C4-2B (cell line): ENCODE measurements at regions not wholly inside any gene's neighbourhood (a gene's known extent, or its start where the extent isn't known, plus 50 kb on each side); places are given as distances from the start of the nearest gene placed in this dataset.

Experiments used
- H3K27ac ChIP-seq: fragments of 450-650 bp; 2 replicates; pipeline ENCODE4 v1.5.1; 2017
- ZFX ChIP-seq: fragments of 450-650 bp; IDR thresholded peaks from 2 replicates; pipeline ENCODE4 v1.6.1; 2017
- TF ChIP-seq, protein P1 (sequence below): fragments of 450-650 bp; conservative IDR thresholded peaks from 2 replicates; pipeline ENCODE4 v1.5.1; 2017; ENCODE audit warnings: mild to moderate bottlenecking

DNA sequence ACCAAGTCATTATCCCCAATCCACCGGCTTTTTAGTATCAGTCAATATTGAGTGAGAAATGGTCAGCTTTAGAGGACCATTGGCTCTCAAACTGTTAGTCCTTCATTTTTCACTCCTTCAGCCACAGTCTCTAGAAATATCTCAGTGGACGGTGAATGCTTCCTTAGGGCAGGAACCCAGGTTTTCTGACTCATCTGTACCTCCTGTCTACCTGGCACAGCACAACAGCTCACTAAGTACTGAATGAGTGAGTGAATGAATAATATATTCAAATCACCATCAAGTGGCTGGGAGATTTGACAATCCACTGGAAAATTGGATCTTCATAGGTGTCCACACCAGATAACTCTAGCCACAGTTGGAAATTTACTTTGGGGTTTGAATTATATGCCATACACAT, 609.5 kb upstream of the CLINT1 start:
- TF ChIP-seq, protein P1, sequence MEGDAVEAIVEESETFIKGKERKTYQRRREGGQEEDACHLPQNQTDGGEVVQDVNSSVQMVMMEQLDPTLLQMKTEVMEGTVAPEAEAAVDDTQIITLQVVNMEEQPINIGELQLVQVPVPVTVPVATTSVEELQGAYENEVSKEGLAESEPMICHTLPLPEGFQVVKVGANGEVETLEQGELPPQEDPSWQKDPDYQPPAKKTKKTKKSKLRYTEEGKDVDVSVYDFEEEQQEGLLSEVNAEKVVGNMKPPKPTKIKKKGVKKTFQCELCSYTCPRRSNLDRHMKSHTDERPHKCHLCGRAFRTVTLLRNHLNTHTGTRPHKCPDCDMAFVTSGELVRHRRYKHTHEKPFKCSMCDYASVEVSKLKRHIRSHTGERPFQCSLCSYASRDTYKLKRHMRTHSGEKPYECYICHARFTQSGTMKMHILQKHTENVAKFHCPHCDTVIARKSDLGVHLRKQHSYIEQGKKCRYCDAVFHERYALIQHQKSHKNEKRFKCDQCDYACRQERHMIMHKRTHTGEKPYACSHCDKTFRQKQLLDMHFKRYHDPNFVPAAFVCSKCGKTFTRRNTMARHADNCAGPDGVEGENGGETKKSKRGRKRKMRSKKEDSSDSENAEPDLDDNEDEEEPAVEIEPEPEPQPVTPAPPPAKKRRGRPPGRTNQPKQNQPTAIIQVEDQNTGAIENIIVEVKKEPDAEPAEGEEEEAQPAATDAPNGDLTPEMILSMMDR = no peak
- TF ChIP-seq ZFX = no peak

DNA sequence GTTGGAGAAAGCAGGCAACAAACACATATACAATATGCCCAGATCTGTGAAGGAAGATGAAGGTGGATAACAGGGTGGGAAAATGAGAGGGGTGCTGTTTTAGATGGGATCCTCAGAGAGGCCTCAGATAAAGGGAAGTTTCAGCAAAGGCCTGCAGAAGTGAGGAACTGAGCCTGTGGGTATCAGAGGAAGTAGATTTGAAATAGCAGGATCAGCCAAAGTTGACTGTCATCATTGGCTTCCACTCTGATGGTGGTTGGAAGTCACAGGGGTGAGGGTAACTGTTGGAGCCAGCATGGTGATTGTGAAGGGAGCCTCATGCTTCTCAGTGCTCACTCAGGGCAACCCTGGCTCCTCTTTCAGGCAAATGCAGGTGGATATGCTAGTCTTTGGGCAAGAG, 607.2 kb upstream of the CLINT1 start:
- H3K27ac ChIP-seq = no peak overlapping the region
- TF ChIP-seq, protein P1 = no peak
- no peak for TF ChIP-seq ZFX

More for the DNA sequence above, 609.5 kb upstream of the CLINT1 start:
- no peak overlapping the region for H3K27ac ChIP-seq

DNA sequence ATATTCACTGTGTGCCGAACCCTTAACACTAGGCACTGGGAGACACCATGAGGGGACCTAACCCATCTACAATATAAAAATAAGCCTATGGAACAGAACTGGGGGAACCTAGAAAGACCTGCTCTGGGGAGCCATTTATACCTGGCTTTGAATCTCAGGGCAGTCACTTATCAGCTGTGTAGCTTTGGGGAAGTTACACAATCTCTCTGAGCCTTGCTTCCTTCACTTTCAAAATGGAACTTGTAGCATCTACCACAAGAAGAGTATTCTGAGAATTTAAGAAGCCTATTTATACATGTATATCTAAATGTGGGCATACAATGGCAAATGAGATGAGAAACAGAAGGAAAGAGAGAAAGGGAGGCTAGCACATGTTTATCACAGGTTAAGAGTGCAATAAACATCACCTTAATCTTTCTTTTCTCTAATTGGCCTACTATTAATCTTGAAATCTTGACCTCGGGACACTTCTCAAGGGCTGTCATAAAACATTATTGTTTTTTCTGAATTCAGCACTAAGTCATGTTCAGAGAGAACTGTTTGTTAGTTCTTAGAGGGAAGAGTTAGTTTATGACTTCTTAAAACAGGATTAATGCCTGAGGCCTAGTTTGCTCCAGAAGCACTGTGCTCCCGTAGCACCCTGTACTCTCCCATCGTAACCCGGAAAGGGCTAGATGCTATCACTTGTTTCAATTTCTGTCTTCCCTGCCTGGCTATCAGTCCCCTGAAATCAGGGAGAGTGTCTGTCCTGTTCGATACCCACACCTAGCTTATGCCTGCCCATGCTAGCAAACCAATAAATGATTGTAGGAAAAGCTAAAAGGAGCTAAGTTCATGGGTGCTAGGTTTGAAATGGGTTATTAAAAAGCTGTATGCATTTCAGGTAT, 606.4 kb upstream of the CLINT1 start:
- no peak for TF ChIP-seq ZFX
- TF ChIP-seq, protein P1 = no peak
- no peak overlapping the region for H3K27ac ChIP-seq

DNA sequence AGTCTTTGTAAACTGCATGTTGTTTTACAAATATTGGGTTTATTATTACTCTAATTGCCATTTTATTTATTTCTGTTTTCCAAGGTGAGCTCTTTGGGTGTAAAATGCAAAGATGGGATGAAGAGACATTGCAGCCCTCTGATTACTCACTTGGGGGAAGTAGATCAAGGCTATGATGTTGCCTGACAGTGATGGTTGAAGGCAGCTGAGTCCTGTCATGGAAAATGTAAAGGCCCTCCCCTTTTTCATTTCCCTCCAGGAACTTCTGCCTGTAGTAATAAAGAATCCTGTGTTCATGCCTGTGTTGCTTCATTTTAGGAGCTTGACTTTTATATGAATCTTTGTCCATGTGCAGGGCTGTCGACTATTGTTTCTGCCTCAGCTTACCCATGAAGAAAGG, 605.4 kb upstream of the CLINT1 start:
- H3K27ac ChIP-seq = no peak overlapping the region
- TF ChIP-seq, protein P1 = no peak

DNA sequence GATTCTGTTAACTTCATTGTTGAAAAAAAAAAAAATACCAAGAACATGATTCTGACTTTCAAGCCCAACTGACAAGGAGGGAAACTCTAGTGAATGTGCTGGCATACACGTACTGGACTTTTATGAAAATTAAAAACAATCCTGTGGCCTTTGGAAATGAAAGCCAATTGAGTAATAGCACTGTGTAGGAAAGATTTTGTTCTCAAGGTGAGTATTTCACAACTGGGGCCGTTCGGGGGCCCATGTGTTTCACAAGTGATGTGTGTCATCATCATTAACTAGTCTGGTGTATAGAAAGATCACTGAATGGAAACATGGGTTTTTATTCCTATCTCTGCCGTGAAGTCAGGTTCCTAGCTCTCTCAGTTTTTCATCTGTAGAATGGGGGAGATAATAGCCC, 605.0 kb upstream of the CLINT1 start:
- H3K27ac ChIP-seq = no peak overlapping the region
- no peak for TF ChIP-seq ZFX
- TF ChIP-seq, protein P1 = no peak

DNA sequence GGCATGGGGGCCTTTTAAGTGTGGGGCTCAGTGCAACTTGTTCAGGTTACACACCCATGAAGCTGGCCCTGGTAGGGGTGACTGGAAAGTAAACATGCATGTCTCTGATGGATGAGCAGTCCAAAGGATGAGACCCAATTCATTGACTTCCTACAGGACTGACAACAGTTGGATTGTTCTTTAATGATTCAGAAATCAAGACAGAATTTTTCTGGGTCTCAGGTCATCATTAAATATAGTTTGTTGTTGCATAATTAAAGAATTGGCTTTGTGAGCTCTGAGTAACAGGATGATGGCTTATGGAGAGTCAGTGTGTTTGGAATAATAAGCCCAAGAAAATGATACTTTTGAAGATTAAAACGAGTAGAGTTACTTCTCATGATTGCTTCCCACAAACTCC, 604.2 kb upstream of the CLINT1 start:
- TF ChIP-seq, protein P1 = no peak
- TF ChIP-seq ZFX = no peak
- H3K27ac ChIP-seq = no peak overlapping the region

DNA sequence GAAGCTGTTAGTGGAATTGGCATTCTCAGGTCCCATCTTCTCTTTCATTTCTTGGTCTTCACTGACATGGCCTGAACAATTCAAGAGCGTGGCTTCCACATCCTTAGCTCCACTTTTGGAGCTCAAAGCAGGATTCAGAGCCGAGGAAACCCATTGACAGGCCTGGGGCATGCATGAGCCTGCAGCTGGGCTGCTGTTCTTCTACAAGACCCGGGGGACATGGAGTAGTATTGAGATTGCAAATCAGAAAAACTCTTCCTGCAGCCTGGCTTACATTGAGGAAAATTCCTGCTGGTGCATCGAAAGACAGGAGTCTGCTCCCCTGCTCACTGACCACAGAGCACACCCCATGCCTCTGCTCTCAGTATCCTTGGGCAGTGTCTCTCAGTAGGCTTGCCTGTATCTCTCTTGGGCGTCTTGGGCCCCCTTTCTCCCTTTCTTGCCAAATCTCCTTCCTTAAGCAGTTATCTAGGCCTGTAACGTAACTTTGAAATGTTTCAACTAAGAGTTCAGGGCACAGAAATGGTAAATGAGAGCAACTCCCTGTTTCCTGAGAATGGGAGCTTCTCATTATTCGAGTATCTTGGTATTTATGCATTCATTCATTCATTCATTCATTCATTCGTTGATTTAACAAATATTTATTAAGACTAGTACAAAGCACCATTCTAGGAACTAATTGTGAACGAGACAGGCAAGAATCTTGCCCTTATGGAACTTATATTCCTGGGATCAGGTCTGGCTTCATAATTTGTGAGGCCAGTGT, 603.6 kb upstream of the CLINT1 start:
- no peak overlapping the region for H3K27ac ChIP-seq
- TF ChIP-seq, protein P1 = no peak
